ENCODE measurements at regions not wholly inside any gene's neighbourhood (a gene's known extent, or its start where the extent isn't known, plus 50 kb on each side); places are given as distances from the start of the nearest gene placed in this dataset.
"Not testable (repeated sequence)": the region's sequence is repeated elsewhere in the genome, so short reads cannot be mapped to it uniquely, and the experiment has no call there.

DNA sequence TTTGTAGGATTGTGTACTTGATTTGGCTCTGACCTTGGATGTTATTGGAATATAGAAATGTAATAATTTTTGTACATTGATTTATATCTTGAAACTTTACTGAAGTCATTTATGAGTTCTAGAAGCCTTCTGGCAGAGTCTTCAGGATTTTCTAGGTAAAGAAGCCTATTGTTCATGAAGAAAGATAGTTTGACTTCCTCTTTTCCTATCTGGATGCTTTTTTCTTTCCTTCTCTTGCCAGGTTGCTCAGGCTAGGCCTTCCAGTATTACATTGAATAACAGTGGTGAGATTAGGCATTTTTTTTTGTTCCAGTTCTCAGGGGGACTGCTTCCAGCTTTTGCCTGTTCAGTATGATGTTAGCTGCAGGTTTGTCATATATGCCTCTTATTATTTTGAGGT is 191.1 kb downstream of the NAA11 start:
- Histone ChIP-seq H3K4me1 (no peaks in the 10 kb centered on the region), H3K9me3 (no peaks in the 10 kb centered on the region), H3K36me3 (no peaks in the 10 kb centered on the region), H3K4me3 (no peak overlapping the region), H3K27me3 (ENCODE audit: low read depth) (no peaks in the 10 kb centered on the region), H3K27ac (no peak overlapping the region)
- DNase-seq (no peak), ATAC-seq (no peak)
- TF ChIP-seq, protein P1, sequence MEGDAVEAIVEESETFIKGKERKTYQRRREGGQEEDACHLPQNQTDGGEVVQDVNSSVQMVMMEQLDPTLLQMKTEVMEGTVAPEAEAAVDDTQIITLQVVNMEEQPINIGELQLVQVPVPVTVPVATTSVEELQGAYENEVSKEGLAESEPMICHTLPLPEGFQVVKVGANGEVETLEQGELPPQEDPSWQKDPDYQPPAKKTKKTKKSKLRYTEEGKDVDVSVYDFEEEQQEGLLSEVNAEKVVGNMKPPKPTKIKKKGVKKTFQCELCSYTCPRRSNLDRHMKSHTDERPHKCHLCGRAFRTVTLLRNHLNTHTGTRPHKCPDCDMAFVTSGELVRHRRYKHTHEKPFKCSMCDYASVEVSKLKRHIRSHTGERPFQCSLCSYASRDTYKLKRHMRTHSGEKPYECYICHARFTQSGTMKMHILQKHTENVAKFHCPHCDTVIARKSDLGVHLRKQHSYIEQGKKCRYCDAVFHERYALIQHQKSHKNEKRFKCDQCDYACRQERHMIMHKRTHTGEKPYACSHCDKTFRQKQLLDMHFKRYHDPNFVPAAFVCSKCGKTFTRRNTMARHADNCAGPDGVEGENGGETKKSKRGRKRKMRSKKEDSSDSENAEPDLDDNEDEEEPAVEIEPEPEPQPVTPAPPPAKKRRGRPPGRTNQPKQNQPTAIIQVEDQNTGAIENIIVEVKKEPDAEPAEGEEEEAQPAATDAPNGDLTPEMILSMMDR (IDR thresholded peaks at IDR 0.05), result no peak
- intact Hi-C loops (cut with DNase I), result no loop called here

DNA sequence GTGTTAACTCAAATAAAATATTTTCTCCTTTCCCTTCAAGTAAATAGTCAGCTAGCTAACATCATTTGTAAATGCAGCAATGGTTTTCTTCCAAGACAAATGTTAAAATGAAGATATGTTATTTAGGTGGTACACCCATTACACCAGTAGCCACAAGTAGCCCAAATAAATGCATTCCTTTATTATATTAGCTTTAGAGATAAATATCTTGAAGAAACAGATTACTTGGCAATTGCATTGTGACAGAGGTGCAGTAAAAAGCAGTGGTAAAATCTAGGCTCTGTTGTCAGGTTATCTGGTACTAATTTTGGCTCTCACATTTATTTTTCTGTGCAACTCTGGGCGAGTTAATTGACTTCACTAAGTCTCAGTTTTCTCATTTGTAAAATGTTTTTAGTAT is 193.0 kb downstream of the NAA11 start:
- no peak overlapping the region for H3K27ac ChIP-seq

DNA sequence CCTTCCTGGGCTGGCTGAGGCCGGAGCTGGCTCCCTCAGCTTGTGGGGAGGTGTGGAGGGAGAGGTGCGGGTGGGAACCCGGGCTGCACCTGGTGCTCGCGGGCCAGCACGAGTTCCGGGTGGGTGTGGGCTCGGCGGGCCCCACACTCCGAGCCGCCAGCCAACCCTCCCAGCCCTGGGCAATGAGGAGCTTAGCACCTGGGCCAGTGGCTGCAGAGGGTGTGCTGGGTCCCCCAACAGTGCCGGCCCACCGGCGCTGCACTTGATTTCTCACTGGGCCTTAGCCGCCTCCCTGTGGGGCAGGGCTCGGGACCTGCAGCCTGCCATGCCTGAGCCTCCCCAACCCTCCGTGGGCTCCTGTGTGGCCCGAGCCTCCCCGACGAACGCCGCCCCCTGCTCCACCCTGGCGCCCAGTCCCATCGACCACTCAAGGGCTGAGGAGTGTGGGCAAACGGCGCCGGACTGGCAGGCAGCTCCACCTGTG is 182.7 kb upstream of the PAQR3 start:
- Histone ChIP-seq H3K27me3 (ENCODE audit: low read depth) (no peaks in the 10 kb centered on the region), H3K9me3 (peaks cover 36% of the 10 kb centered on the region), H3K4me3 (no peak overlapping the region), H3K4me1 (no peaks in the 10 kb centered on the region), H3K36me3 (no peaks in the 10 kb centered on the region), H3K27ac (no peak overlapping the region)
- intact Hi-C loops (cut with DNase I), result no loop called here
- DNase-seq (no peak), ATAC-seq (no peak)
- TF ChIP-seq, protein P1 (IDR thresholded peaks at IDR 0.05), result no peak

More for the DNA sequence above, 193.0 kb downstream of the NAA11 start:
- H3K4me3 ChIP-seq, result no peak overlapping the region
- TF ChIP-seq, protein P1 (IDR thresholded peaks at IDR 0.05), result no peak
- no peaks in the 10 kb centered on the region for H3K4me1 ChIP-seq
- H3K27me3 ChIP-seq (ENCODE audit: low read depth), result no peaks in the 10 kb centered on the region
- DNase-seq, result no peak
- H3K36me3 ChIP-seq, result no peaks in the 10 kb centered on the region
- intact Hi-C loops (cut with DNase I), result no loop called here
- no peak for ATAC-seq
- no peaks in the 10 kb centered on the region for H3K9me3 ChIP-seq

DNA sequence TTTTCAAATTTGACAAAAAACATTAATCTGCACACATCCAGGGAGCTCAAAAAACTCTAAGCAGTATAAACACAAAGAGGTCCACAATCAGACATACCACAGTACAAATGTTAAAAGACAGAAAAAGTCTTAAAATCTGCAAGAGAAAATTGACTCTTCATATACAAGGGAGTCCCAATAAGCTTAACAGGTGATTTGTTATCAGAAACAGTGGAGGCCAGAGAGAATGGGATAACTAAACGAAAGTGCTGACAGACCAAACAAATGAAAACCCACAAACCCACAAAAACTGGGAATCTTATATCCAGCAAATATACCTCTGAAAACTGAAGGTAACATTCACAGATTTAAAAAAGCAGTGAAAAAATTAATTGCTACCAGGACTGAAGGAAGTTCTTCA is 182.0 kb upstream of the PAQR3 start:
- Histone ChIP-seq H3K4me3 (no peak overlapping the region), H3K9me3 (peaks cover 36% of the 10 kb centered on the region), H3K27me3 (ENCODE audit: low read depth) (no peaks in the 10 kb centered on the region), H3K36me3 (no peaks in the 10 kb centered on the region), H3K27ac (no peak overlapping the region), H3K4me1 (no peaks in the 10 kb centered on the region)
- ATAC-seq (no peak), DNase-seq (no peak)
- intact Hi-C loops (cut with DNase I), result no loop called here
- TF ChIP-seq, protein P1 (IDR thresholded peaks at IDR 0.05), result no peak

DNA sequence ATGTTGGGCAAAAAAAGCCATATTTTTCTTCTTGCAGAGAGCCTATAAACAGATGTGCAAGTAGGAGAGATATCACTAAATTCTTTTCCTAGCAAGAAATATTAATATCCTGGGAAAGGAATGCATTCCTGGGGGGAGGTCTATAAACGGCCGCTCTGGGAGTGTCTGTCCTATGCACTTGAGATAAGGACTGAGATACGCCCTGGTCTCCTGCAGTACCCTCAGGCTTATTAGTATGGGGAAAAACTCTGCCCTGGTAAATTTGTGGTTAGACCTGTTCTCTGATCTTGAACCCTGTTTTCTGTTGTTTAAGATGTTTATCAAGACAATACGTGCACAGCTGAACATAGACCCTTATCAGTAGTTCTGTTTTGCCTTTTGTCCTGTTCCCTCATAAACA is 177.8 kb upstream of the PAQR3 start:
- DNase-seq; H3K27me3 ChIP-seq (ENCODE audit: low read depth); H3K36me3 ChIP-seq; H3K4me3 ChIP-seq; intact Hi-C loops (cut with DNase I); H3K27ac ChIP-seq; H3K4me1 ChIP-seq; ATAC-seq: not testable (repeated sequence)
- H3K9me3 ChIP-seq, result peaks cover 36% of the 10 kb centered on the region

DNA sequence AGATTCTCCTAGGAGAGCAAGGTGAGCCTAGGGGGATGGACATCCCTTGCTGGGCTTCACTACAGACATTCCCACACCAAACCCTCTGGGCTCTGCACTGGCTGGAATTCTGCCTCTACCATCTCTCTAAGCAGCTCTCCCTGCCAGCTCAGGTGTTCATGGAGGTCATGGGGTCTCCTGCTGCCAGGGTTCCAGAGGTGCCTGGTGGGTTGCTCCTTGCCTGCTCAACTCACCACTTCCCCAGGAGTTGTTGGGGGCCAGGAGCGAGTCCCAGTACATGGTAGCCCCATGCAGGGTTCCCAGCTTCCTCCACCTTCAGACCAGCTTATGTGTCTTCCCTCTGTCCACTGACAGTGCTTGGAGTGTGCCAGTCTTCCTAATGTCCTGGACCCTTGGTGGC is 167.8 kb upstream of the PAQR3 start:
- no peaks in the 10 kb centered on the region for H3K27me3 ChIP-seq (ENCODE audit: low read depth)
- no peak for DNase-seq
- no peak overlapping the region for H3K27ac ChIP-seq
- ATAC-seq, result no peak
- H3K36me3 ChIP-seq, result no peaks in the 10 kb centered on the region
- intact Hi-C loops (cut with DNase I), result no loop called here
- TF ChIP-seq, protein P1 (IDR thresholded peaks at IDR 0.05), result no peak
- no peaks in the 10 kb centered on the region for H3K4me1 ChIP-seq
- no peaks in the 10 kb centered on the region for H3K9me3 ChIP-seq
- H3K4me3 ChIP-seq, result no peak overlapping the region

All from lower lobe of right lung (tissue), 2 donors.